Ishikawa (cell line): ENCODE measurements at regions not wholly inside any gene's neighbourhood (a gene's known extent, or its start where the extent isn't known, plus 50 kb on each side); places are given as distances from the start of the nearest gene placed in this dataset.

Experiments used
- CEBPB ChIP-seq: IDR thresholded peaks from 2 replicates; pipeline ENCODE4 v1.6.1; 2012
- CREB1 ChIP-seq: IDR thresholded peaks from 2 replicates; pipeline ENCODE4 v1.6.1; 2012; ENCODE audit warnings: low read depth
- EGR1 ChIP-seq: IDR thresholded peaks from 2 replicates; pipeline ENCODE4 v1.6.1; 2012
- EP300 ChIP-seq: IDR thresholded peaks from 2 replicates; pipeline ENCODE4 v1.6.1; 2012; ENCODE audit warnings: borderline replicate concordance
- FOXM1 ChIP-seq: IDR thresholded peaks from 2 replicates; pipeline ENCODE4 v1.6.1; 2012; ENCODE audit warnings: low read depth, borderline replicate concordance
- NFIC ChIP-seq: IDR thresholded peaks from 2 replicates; pipeline ENCODE4 v1.6.1; 2012
- RAD21 ChIP-seq: IDR thresholded peaks from 2 replicates; pipeline ENCODE4 v1.6.1; 2012; ENCODE audit warnings: low read depth
- REST ChIP-seq: IDR thresholded peaks from 2 replicates; pipeline ENCODE4 v1.6.1; 2012; ENCODE audit warnings: low read depth, mild to moderate bottlenecking
- TAF1 ChIP-seq: IDR thresholded peaks from 2 replicates; pipeline ENCODE4 v1.6.1; 2012; ENCODE audit warnings: low read depth, mild to moderate bottlenecking
- TCF12 ChIP-seq: IDR thresholded peaks from 2 replicates; pipeline ENCODE4 v1.6.1; 2012; ENCODE audit warnings: low read depth
- TEAD4 ChIP-seq: IDR thresholded peaks from 2 replicates; pipeline ENCODE4 v1.6.1; 2012
- YY1 ChIP-seq: IDR thresholded peaks from 2 replicates; pipeline ENCODE4 v1.6.1; 2012; ENCODE audit warnings: low read depth
- ZBTB7A ChIP-seq: IDR thresholded peaks from 2 replicates; pipeline ENCODE4 v1.6.1; 2012; ENCODE audit warnings: low read depth
- TF ChIP-seq, protein P1 (sequence below): IDR thresholded peaks from 2 replicates; pipeline ENCODE4 v1.6.1; 2012
- TF ChIP-seq, protein P2 (sequence below): IDR thresholded peaks from 2 replicates; pipeline ENCODE4 v1.6.1; 2012

DNA sequence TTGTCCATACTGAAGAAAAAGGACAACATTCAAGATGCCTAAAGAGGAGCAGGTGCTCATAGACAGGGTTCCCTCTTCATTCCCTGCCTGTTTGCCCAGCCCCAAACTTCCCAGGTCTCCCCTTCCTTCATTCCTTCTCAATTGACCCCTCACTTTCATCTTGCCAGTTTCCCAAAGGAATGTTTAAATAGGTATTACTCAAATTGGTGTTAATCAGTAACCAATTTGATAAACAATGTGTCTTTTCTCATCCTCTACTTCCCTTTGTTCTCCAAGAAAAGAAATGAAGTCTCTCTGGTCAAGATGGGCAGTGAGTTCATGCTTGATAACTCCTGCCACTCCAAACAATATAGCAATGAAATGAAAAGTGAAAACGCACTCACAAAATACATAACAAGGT lies 101.9 kb downstream of the TMPRSS5 start:
- TF ChIP-seq CREB1 (no peak), EGR1 (no peak), EP300 (no peak), TEAD4 (no peak)
- TF ChIP-seq, protein P1, sequence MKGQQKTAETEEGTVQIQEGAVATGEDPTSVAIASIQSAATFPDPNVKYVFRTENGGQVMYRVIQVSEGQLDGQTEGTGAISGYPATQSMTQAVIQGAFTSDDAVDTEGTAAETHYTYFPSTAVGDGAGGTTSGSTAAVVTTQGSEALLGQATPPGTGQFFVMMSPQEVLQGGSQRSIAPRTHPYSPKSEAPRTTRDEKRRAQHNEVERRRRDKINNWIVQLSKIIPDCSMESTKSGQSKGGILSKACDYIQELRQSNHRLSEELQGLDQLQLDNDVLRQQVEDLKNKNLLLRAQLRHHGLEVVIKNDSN = no peak

- TF ChIP-seq RAD21 = no peak
- TF ChIP-seq EP300 = no peak
- no peak for TF ChIP-seq YY1
- no peak for TF ChIP-seq FOXM1
- no peak for TF ChIP-seq REST
- TF ChIP-seq CEBPB = no peak
- no peak for TF ChIP-seq TEAD4
- no peak for TF ChIP-seq TCF12
- TF ChIP-seq TAF1 = no peak
- TF ChIP-seq, protein P2, sequence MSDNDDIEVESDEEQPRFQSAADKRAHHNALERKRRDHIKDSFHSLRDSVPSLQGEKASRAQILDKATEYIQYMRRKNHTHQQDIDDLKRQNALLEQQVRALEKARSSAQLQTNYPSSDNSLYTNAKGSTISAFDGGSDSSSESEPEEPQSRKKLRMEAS = no peak
- TF ChIP-seq NFIC = no peak
- no peak for TF ChIP-seq ZBTB7A
These were observed 102.6 kb downstream of the TMPRSS5 start for GRCh38 chr11:113603277-113604059.

DNA sequence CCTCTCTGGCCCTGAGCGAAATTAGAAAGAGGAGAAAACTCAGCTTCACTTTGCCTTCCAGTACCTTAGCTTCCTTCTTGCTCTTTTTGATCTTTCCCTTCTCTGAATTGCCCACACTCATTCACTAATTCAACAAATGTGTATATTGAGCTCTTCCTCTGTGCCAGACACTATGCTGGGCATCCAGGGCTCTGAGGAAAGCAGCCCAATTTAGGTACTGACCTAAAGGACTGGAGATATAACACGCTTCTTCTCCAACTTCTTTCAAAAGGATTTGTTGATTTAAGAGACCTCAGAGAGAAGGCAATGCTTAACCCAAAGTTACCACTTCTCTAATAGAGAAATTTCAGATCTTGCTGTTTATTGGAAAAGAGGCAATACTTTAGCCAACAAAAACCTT lies 103.6 kb downstream of the TMPRSS5 start:
- TF ChIP-seq RAD21 (no peak), EP300 (no peak), EGR1 (no peak), FOXM1 (no peak), NFIC (no peak), ZBTB7A (no peak), TCF12 (no peak), YY1 (no peak), CEBPB (no peak)
- TF ChIP-seq, protein P2 = no peak

GRCh38 chr11:113596658-113597057 lies 109.5 kb downstream of the TMPRSS5 start:
- TF ChIP-seq CREB1 (no peak), REST (no peak), FOXM1 (no peak), YY1 (no peak), EGR1 (no peak), RAD21 (no peak), NFIC (no peak), ZBTB7A (no peak), EP300 (no peak)

DNA sequence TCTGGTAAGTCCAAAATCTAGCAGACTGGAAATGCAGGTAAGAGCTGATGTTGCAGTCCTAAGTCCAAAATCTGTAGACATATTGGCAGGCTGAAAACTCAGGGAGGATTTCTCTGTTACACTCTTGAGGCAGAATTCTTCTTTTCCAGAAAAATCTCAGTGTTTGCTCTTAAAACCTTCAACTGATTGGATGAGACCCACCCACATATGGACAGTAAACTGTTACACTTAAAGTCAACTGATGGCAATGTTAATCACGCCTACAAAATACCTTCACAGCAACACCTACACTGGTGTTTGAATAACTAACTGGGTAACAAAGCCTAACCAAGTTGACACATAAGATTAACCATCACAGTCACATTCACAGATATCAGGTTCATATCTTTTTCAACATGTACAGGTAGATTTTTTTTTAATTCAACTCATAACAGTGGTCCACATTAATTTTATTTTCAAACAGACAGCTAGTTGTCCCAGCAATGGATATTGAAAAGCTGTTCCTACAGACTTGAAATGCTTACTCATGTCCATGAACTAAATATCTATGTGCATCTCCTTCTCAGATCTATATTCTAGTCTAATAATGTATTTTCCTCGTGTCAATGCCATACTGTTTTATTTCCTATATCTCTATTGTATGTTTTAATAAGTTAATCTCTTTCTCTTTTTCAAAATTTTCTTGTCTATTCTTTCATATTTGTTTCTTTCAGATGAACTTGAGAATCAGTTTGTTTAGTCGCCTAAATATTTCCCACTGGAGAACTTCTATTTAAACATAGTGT lies 110.1 kb downstream of the TMPRSS5 start:
- TF ChIP-seq RAD21 (no peak), FOXM1 (no peak), EP300 (no peak), EGR1 (no peak), REST (no peak), YY1 (no peak), TCF12 (no peak), CEBPB (no peak), TAF1 (no peak), NFIC (no peak), TEAD4 (no peak), CREB1 (no peak), ZBTB7A (no peak)
- TF ChIP-seq, protein P2 = no peak
- TF ChIP-seq, protein P1 = no peak
